Fibroblast of lung (primary cell): ENCODE measurements at regions not wholly inside any gene's neighbourhood (a gene's known extent, or its start where the extent isn't known, plus 50 kb on each side); places are given as distances from the start of the nearest gene placed in this dataset.

Source experiments
- EZH2 ChIP-seq: IDR thresholded peaks from 2 replicates; pipeline ENCODE4 v1.5.1; 2012; ENCODE audit warnings: low read length, control low read depth, mild to moderate bottlenecking; ENCODE audit errors: missing control alignments
- TF ChIP-seq, protein P1 (sequence below), 2 donors: IDR thresholded peaks in 1 of 2; conservative IDR thresholded peaks in 1 of 2; 1 replicate in 1 of 2; 2 replicates in 1 of 2; pipeline ENCODE4 v1.5.1; 2011 to 2012; ENCODE audit warnings: low read length in 2 of 2, control low read depth in 1 of 2, inconsistent platforms in 1 of 2, low read depth in 1 of 2, mild to moderate bottlenecking in 1 of 2

GRCh38 chr5:145437627-145438026, 397.5 kb downstream of the PRELID2 start:
- TF ChIP-seq, protein P1, sequence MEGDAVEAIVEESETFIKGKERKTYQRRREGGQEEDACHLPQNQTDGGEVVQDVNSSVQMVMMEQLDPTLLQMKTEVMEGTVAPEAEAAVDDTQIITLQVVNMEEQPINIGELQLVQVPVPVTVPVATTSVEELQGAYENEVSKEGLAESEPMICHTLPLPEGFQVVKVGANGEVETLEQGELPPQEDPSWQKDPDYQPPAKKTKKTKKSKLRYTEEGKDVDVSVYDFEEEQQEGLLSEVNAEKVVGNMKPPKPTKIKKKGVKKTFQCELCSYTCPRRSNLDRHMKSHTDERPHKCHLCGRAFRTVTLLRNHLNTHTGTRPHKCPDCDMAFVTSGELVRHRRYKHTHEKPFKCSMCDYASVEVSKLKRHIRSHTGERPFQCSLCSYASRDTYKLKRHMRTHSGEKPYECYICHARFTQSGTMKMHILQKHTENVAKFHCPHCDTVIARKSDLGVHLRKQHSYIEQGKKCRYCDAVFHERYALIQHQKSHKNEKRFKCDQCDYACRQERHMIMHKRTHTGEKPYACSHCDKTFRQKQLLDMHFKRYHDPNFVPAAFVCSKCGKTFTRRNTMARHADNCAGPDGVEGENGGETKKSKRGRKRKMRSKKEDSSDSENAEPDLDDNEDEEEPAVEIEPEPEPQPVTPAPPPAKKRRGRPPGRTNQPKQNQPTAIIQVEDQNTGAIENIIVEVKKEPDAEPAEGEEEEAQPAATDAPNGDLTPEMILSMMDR (conservative IDR thresholded peaks at IDR 0.05 in 1 of 2, IDR thresholded peaks at IDR 0.05 in 1 of 2; ENCODE audit: low read depth in 1 of 2, low read length in 2 of 2): no peak
- no peak for TF ChIP-seq EZH2
